HS-5 (cell line): ENCODE measurements at regions not wholly inside any gene's neighbourhood (a gene's known extent, or its start where the extent isn't known, plus 50 kb on each side); places are given as distances from the start of the nearest gene placed in this dataset.
"Not testable (repeated sequence)": the region's sequence is repeated elsewhere in the genome, so short reads cannot be mapped to it uniquely, and the experiment has no call there.

Experiments
- DNase-seq: peaks from one replicate; pipeline ENCODE4 v3.0.0-alpha.2; 2012; ENCODE audit warnings: low read depth

DNA sequence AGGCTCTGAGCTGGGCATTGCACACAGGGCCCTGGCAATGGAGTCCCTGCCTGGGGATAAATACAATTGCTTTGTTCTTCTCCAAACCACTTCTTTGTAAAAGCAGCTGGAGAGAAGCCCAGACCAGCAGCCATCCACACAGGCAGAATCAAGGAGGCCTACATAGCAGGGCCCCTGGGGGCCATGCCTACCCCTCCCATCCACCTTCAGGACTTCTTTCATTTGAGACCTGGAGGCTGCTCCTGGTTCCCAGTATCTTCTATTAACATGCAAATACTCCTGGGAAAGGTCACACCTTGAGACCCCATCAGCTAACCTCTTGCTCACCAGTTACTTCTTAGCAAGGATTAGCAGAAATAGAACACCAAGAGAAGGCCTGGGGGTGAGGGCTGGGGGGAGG is 511.1 kb downstream of the SOX6 start:
- no peak for DNase-seq

DNA sequence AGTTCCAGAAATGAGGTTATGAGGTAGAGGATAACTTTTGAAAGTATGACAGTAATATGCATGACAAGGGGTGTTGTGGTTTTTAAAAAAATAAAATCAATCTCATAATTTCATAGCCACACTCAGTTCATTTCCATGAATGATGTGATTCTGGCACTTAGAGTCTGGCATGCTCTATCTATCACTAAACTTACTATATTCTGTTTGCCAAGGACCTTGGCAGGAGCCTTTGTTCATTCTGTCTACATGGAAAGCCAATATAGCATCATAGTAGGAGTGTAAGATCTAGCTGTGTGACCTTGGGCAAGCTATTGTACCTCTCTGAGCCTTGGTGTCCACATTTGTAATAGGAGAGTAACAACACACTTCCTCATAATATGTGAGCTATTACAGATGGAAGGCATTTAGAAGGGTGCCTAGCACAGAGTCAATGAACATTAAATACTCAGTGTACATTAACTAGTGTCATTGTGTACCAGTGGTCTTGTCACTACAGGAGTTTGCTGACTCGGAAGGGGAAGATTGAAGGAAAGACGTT is 507.6 kb downstream of the SOX6 start:
- DNase-seq = no peak

DNA sequence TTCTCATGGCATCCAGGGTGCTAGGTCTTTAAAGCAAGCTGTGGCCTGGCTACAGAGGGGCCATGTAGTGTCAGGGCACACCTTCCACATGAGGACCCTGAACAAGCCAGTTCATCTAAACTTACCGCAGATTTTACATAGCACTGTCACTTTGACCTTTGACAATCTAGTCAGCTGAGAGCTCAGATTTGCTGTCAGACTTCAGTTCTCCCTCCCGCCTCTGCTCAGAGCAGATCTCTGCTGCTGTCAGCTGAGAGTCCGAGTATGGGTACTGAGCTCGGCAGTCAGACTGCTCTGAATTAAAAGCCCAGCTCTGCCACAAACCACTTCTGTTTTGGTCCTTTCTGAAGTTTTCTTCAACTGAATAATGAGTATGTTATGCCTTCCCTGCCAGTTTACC is 507.1 kb downstream of the SOX6 start:
- no peak for DNase-seq

DNA sequence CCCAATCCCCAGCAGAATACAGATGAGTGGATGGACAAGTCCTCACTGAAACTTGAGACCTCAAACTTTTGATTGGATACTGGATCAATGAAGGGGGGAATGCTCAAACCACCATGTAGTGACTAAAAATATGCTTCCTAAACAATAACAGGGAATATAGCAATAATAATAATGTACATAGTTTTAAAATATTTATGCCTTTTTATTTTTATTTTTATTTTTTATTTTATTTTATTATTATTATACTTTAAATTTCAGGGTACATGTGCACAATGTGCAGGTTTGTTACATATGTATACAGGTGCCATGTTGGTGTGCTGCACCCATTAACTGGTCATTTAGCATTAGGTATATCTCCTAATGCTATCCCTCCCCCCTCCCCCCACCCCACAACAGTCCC is 506.0 kb downstream of the SOX6 start:
- DNase-seq = not testable (repeated sequence)

DNA sequence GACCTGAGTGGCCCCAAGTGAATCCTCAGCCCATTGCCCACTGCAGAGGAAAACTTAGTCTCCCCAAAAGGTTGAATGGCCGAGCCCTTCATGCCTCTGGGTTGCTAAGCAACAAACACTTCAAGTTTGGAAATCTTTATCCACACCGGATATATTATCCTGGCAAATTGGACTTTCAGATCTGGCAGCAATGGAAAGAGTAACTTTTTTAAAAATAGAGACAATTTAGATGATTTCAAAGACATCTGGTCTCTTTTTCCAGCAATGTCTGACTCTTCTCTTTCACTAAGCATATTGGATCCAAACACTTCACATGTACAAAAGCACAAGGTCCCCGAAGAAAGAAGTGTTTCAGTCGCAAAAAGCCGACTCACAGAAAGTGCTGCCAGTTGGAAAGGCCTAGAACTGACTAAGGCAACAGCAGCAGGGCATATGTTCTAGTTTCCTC is 505.3 kb downstream of the SOX6 start:
- DNase-seq = no peak

DNA sequence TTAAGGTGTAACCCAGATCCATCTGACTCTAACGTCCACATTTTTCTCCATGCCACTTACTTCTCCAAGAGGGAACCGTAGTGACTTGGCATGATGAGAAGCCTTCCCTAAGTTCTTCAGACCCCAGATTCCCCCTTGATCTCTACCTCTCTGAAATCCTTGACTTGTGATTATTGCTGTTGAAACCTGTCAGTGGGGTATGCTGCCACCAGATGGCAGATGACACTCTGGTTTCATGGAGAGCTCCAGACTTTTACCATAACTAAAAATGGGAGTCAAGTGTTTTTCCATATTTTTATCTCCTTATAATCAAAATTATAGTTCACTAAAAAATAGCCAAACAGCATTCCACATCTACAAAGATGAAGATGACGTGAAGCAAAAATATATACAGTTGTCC is 504.2 kb downstream of the SOX6 start:
- DNase-seq = no peak

DNA sequence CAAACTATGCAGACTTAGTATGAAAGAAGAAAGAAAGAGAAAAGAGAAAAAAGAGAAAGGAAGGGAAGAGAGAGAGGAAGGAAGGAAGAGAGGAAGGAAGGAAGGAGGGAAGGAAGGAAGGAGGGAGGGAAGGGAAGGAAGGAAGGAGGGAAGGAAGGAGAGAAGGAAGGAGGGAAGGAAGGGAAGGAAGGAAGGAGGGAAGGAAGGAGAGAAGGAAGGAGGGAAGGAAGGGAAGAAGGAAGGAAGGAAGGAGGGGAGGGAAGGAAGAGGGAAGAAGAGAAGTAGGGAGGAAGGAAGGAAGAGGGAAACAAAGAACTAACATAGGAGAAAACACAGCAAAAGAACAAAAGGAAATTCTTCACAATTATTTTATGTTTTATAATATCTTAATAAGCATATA is 502.1 kb downstream of the SOX6 start:
- DNase-seq = no peak

DNA sequence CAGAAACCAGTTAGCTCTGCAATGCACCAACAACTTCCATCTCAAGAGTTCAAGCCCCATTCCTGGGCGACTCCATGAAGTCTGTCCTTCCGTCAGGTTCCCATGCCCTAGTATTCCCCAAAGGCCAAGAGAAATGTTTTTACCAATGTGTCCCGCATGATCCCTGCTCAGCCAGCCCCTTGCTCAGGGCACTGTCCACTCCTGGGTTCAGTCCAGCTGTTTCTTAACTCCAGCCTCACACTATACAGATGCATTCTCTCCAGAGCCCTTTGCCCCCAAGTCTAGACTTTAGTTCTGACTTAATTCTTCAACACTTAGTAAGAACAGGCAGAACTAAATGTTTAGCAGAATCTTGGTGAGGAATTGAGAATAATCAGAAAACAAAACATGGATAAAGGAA is 497.5 kb downstream of the SOX6 start:
- DNase-seq = no peak

DNA sequence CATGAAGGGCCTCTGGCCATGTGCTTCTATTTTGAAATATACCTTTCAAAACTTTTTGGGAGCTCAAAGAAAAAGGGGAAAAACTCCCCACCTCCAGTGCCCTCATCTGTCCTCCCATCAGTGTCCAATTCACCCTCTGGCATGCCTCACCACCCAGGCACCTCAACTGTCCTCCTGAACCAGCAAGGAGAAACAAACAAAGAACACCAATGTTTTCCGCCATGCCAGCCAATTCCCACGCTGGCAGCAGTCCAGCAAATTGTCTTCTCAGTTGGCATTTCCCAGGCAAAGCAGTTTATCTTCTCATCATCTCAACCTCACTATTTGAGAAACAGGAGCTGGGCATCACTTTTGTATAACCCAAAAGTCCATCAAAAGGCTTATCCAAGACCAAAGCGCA is 496.9 kb downstream of the SOX6 start:
- DNase-seq = no peak

DNA sequence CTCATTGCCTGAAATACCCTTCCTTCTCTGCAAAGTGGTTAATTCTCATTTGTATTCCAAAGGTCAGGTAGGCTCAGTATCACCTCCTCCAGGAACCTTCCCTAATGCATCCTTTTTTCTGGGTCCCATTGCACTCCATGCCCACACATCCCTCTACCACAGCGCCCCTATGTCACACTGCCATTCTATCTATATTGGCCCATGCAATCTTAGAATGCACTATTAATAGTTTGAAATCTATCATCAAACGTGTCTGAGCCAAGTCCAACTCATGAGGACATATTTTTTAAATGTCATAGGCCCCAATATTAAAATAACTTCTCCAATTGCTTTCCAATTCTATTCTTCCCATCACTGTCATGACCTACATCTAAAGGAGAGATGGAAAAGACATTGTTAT is 495.1 kb downstream of the SOX6 start:
- no peak for DNase-seq

DNA sequence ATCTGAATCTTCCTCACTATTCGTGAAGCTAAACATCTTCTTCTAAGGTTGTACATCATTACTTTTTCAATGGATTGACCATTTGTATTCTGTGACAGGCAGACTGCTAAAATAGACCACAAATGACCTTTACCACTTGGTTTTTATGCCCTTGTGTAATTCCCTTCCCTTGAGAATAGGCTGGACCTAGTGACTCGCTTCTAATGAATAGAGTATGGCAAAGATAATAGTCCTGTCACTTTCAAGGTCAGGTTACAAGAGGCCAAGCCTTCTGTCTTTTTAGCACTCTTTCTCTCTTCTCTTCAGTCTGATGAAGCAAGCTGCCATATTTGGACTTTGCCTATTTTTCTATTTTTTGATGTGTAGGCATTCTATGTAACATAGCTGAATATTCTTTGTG is 492.9 kb downstream of the SOX6 start:
- no peak for DNase-seq

DNA sequence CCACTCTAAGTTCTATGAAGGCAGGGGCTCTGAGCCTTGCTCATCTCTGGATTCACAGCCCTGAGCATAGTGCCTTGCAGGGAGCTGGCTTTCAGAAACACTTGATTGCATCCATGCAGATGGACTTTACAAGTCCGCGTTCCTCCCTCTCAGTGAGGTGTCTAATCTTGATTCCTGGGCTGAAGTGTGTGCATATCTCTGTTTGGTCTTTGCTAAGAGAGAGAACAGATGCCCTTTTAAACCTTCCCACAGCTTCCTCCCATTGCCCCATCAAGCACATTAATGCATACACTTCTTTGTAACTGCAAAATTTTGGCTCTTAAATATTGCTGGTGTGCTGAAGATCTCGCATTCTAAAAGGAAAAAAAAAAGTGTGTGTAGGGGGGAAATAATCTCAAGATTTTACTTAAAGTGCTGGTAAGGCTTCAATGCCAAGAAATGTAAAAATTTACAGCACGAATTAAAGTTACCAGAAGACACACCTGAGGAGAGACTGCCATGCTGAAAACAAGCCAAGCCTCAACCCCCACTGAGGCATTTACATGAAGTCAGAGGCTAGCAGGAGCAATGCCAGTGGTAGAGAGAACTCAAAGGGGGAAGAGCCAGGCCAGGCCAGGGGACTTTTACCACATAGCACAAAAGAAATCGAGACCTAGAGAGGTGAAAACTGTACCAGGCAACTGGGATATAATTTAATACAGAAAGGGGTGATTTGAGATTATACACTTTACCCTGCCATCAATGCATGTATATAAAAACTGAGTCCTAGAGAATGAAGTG is 492.1 kb downstream of the SOX6 start:
- no peak for DNase-seq

DNA sequence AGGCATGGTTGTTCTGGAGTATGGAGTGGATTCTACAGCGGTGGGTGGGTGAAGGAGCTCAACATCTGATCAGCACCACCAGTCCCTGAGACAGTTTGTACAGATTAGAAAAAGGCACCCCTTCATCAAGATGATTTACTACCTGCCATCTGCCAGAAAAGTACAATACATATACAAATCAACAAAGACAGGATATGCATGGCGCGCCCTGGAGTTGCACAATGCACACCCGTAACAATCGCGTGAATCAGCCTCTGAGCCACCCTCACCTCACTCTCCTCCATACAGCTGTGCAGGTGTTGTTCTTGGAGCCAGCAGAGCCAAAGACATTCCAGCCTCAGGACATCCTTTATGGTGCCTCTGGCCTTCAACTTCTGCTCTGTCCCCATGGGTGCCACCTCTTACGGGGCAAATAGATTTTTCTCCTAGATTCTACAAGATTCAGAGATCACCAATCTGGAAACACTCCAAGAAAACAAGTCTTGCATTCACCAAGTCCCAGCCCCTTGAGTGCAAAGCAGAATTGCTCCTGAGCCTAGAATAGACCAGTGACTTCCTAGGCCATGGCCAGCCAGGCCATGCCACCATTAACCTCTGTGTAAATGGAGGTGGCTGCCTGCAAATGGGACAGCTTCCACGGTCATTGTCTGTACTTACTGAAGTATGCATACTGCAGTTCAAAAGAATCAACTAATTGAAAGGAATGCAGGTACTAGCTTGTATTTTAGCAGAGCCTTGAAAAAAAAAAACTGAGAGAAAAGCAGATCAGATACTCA is 490.9 kb downstream of the SOX6 start:
- no peak for DNase-seq

DNA sequence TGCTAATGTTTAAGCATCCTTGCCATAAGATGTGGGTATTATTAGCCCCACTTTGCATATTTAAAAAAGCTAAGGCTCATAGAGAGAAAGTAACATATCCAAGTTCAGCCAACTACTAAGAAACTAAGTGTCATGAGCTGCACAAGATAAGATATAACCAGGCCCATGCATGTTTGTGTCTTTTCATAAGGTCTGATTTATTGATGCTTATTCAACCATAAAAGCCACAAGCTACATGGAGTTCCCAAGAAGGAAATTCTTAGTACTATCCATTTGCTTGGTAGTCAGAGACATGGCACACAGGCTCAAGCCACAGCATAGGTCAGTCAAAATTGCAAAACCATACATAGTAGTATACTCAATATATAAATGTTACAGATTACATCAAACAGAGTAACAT is 488.5 kb downstream of the SOX6 start:
- no peak for DNase-seq

DNA sequence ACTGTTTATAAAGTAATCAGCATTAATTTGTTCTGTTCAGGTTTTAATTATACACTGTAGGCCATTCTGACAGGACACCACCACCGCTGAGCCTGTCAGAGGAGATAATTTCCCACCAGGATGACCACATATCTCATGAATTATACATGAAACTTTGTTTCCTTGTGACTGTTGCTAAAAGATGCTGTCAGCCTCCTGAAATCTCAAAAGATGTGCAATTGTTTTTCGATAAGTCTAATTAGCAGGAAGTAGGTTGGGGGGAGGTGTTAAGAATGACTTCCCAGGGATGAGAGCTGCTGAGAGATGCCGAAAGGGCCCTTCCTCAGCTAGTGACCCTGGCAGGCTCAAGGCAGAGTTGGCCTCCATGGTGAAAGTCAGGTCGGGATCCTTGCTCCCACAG is 485.4 kb downstream of the SOX6 start:
- DNase-seq = no peak

DNA sequence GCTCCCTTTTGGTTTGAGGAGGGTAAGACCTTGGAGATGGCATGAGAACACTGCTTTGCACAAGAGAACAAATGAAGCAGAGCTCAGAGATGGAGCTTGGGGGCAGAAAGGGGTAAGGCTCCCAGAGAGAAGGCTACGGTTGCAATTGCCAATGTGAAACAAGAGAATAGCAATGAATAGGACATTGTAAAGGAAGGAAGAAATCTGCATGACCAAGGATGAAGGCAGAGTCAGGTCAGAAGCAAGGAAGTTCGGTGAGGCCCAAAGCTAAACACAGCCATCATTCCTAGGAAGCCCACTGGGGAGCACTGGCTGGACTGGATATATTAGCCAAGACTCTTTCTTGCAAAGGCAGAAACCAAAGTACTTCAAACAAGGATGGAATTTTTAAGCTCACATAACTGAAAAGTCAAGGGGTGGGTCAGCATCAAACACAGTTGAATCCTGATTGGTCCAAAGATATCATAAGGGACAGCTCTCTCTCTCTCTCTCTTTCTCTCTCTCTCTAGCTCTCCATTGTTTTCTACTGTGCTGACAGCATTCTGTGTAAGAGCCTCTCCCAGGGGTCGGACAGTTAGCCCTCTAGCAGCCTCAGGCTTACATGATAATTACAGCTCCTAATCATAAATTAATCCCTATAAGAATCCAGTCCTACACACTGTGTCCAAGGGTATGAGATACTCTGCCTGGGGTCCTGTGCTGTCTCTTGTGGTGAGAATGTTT is 484.3 kb downstream of the SOX6 start:
- no peak for DNase-seq

DNA sequence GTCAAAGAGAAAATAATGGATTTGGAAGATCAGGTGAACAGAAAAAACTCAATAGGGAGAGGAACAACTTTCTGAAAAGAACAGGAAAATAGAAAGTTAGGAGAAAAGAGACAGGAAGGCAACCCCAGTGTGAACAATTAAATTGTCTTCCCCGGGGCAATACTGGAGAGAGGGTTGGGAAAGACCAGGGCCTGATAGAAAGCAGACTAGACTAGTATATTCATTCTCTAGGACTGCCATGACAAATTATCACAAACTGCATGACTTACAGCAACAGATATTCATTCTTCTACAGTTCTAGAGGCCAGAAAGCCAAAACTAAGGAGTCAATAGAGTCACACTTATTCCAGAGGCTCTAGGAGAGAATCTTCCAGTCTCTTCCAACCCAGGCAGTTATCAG is 482.8 kb downstream of the SOX6 start:
- DNase-seq = no peak

DNA sequence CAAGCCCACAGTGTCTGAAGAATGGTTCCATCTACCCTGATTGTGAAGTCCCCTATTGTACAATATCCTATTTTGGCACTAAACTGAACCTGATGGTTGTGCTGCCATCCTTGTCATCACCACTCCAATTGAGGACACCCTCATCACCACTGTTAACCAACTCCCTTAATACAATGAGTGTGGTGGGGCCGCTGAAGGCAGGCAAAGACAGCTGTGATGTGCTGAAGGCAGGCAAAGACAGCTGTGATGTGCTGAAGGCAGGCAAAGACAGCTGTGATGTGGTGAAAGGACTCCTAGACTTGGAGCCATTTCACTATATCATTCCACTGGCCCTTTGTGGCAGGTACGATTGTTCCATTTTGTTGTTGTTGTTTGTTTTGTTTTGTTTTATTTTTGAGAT is 481.6 kb downstream of the SOX6 start:
- no peak for DNase-seq

DNA sequence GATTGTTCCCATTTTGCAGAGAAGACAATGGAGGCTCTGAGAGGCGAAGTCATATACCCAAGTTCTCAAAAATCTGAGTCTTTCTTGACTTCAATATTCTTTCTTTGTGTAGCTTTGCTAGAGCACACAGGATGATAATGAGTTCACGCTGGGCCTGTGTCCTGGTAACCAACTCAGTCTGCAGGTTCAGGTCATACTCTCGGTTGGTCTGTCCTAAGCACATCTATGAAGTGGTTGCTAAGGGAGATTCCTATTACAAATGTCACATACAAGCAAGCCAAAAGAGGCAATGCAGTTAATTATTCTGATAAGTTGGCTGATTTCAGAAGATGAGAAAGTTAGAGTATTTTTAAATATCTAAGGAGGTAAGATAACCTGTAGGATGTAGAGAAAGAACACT is 481.0 kb downstream of the SOX6 start:
- no peak for DNase-seq

DNA sequence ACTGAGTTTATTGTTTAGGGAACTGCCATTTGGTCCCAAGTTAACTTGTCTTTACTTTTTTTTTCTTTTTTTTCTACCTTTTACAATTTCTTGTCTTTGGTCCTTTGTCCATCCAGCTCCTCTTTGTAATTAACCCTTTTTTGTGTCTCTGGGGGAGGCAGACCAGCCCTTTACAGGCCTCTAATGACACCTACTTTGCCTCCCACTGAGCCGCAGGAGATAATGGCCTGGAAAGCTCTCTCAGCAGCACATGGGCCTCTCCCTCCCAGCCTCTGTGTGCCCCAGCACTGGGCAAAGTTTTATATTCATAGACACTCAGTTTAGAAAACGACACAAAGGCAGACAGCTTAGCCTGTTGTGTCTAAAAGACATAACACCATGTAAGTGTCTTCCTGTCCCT is 480.4 kb downstream of the SOX6 start:
- no peak for DNase-seq

DNA sequence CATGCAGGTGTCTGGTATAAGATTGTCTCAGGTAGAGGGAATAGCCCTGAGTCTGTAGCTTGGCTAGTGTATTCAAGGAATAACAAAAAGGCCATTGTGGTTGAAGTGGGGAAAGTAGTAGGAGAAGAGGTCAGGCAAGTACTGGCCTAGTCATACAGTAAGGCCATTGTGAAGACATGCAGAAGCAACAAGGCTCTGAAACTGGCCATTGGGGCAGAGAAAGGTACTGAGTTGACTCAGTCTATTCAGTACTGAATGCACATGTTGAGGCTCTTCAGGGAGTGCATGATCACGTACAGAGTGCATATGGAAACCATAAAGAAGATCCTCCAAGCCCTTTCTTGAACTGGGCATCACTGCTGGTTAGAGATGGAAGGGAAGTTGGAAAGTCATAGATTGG is 477.6 kb downstream of the SOX6 start:
- no peak for DNase-seq

DNA sequence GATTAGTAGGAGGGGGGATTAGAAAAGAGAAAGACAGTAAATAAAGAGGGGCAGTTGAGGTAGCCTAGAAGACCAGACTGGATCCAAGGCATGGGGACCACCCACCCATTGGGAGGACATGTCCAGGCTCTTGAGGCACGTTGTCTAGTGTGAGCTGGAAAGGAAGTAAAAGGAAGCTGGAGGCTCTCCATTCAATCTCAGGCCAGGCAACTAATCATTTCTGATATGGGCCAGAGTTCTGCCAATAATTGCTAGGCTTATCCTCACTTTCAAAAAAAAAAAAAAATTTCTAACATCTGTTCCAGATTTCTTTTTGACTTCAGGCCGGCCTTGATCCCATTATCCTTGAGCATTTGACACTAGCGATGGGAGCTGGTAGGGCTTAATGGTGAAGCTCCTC is 476.1 kb downstream of the SOX6 start:
- no peak for DNase-seq
